WI38 (cell line): ENCODE measurements at regions not wholly inside any gene's neighbourhood (a gene's known extent, or its start where the extent isn't known, plus 50 kb on each side); places are given as distances from the start of the nearest gene placed in this dataset.

Experiments
- H3K4me3 ChIP-seq: 2 replicates; pipeline ENCODE4 v1.5.1; 2011; ENCODE audit warnings: low read depth, mild to moderate bottlenecking, control low read depth, low read length
- CTCF ChIP-seq: IDR thresholded peaks from 2 replicates; pipeline ENCODE4 v1.5.1; 2012; ENCODE audit warnings: low read depth, mild to moderate bottlenecking, control low read depth, low read length

- no peak for TF ChIP-seq CTCF
- no peak overlapping the region for H3K4me3 ChIP-seq
Observed at GRCh38 chr12:78446555-78446954, 418.0 kb upstream of the SYT1 start.

DNA sequence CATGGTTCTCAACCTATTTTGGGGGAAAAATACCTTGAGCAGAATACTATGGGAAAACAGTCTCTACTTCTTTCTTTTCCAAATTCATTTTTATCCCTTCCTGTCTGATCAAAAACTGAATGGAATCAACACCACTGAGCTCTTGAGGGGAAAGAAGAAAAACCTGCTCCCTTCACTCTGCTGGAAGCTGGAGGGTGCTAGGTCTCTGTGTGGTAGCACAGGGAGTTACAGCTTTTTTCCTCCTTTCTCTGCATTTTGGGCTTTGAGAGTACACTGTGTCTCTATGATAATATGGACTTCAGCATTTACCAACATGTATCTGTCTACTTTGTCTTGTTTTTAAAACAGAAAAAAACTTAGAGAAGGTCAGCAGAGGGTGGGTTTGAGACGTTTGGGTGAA lies 417.2 kb upstream of the SYT1 start:
- no peak for TF ChIP-seq CTCF

DNA sequence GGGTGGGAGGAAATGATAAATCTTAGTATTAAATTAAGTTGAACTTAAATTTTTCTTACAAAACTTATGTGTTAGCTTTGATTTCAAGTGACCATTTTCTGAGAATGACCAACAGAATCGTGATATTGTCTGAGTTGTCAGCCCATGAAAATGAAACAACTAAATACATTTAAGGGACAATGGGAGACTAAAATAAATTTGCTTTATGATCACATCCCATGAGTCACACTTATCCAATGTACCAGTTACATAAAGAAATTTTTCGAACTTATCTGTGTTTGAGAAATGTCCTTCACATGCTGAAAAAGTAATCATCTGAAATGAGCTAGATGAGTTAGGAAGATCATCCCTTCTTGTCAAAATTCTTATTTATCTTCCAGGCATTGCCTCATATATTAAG lies 415.9 kb upstream of the SYT1 start:
- no peak for TF ChIP-seq CTCF
- no peak overlapping the region for H3K4me3 ChIP-seq

More for the DNA sequence above, 417.2 kb upstream of the SYT1 start:
- no peak overlapping the region for H3K4me3 ChIP-seq

GRCh38 chr12:78455991-78456390 lies 408.6 kb upstream of the SYT1 start:
- no peak for TF ChIP-seq CTCF
- no peak overlapping the region for H3K4me3 ChIP-seq

DNA sequence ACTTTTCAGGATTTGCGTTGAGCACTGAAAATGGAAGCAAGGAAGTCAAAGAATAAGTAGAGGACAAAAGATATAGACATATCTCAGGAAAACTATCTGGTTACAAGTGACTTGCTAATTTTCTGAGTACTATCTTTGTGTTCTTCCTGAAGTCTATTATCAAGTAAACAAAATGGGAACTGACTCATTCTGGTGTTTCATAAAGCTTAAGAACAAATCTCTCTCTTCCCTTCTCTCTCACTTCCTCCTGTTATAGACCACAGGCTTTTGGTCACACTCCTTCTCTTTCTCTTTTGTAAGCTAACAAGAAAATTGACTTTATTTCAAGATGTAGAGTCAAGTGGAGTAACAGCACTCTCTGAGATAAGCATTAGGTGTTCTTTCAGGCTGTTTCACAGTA lies 406.6 kb upstream of the SYT1 start:
- H3K4me3 ChIP-seq, result no peak overlapping the region
- no peak for TF ChIP-seq CTCF

DNA sequence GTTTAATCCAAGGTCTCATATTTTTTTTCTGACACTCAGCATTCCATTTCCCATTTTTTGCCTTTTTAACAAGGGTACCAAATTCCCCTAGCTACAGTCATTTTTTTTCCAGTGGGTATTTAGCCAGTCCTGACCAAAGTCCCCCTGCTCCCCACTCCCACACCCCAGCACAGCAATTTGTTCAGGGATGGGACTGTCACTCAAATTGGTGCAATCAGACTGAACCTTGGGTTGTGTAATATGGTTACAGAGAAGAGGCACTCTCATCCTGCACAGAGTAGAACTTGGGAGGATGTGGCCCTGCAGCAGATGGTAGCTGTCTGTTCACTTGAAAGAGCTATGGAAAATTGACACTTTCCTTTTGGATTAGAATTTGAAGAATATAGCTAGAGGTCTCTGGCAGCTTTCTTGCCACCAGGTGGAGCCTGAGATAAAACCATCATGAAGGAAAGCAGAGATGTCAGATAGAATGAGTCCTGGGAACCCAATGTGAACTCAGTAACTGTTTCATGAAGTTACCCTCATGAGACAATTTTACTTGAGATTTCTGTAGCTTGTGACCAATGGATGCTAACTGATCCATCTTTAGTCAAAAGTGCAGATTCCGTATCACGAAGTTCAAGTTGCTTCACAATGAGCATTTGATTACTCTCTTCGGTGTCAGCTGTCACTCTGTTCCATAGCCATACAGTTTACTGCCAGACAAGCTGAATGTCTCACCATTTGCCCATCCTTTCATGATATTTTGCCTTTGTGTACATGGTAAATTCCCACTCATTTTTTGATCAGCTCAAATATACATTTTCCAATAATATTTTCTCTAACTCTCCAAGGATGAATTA lies 394.0 kb upstream of the SYT1 start:
- TF ChIP-seq CTCF, result peak; percentile 57; the same call in 1 of the 2 replicates
- no peak overlapping the region for H3K4me3 ChIP-seq

- no peak overlapping the region for H3K4me3 ChIP-seq
- no peak for TF ChIP-seq CTCF
Observed at GRCh38 chr12:78473136-78473535, 391.4 kb upstream of the SYT1 start.
